ENCODE measurements at regions not wholly inside any gene's neighbourhood (a gene's known extent, or its start where the extent isn't known, plus 50 kb on each side); places are given as distances from the start of the nearest gene placed in this dataset.

DNA sequence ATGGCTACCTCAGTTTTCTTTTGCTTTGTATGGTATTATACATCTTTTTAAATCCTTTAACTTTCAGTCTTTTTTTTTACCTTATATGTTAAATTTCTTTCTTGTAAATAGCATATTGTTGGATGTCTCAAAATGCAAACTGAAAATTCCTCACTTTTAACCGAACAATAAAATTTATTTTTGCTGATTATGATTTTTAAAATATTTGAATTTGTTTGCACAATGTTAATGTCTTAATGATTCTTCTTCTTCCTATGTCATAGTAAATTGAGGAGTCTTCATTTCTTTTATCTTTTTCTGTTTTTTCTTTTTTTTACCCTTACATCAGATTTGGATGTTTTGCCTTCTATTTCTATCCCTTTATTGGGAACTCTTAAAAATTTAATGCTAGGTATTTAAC is 574.2 kb upstream of the CDH4 start:
- no peak for DNase-seq (ENCODE audit: low read depth, low spot score)

DNA sequence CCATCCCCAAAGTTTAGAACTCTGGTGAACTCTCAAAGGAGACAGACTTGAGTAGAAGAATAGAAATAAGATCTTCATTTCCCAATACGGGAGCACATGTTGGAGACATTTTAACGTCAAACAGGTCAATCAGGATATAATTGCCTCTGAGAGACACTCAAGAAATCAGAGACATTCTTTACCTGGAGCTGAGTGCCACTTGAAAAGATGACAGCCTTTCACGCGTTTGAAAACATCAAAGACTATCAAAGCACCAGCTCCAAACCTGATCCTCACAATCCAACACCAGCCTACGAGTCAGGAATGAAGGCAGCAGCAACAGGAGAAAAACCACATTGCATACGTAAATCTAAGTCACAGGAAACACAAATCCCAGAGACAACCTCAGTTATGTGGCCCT is 571.5 kb upstream of the CDH4 start:
- no peak for DNase-seq (ENCODE audit: low read depth, low spot score)

DNA sequence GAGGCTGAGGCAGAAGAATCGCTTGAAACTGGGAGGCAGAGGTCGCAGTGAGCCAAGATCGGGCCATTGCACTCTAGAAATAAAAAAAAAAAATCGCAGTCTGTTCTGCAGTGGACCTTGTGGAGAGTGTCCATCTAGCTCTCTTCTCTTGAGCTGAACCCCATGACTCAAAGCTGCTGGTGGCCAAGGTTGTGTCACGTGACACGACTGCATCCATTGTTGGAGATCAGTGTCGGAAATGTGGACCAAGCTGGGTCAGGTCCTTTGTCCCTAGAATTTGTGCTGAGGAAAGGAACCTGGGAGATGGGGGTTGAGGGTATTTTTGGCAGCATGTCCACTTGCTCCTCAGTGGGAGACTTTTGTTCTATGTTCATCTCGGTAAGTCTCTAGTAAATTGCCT is 564.8 kb upstream of the CDH4 start:
- DNase-seq (ENCODE audit: low read depth, low spot score), result no peak

DNA sequence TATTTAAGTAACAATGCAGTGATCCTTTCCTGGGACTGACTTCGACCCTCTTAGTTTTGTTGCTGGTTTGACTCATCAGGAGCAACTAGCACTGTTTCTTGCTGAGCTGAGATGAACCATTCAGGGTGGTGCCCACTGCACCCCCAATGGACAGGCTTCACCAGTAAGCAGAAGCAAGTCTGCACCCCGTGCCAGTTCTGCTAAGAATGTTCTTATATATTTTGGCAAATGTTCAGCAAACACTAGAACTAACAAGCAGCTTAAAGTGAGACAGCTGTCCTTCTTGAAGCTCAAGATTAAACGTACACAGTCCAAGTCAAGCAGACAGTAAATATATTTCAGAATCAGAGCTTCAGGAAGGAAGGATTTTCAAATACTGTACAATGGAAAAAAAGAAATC is 561.3 kb upstream of the CDH4 start:
- DNase-seq (ENCODE audit: low read depth, low spot score), result no peak

DNA sequence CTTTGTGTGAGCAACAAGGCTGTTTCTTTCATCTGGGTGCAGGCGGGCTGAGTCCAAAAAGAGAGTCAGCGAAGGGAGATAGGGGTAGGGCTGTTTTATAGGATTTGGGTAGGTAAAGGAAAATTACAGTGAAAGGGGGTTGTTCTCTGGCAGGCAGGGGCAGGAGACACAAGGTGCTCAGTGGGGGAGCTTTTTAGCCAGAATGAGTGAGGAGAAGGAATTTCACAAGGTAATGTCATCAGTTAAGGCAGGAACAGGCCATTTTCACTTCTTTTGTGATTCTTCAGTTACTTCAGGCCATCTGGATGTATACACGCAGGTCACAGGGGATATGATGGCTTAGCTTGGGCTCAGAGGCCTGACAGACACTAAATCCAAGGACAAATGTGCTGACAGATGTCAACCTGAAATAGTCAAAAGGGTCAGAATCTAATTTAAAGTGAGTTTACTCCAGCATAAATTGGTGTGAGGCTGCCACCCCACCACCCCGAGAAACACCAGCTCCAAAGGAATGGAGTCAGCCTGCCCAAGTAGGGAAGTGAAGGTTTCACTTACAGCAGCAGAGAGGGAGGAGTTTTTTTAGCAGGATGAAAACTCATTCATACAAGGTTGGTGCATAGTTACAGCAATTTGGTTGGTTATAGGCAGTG is 560.0 kb upstream of the CDH4 start:
- no peak for DNase-seq (ENCODE audit: low read depth, low spot score)

DNA sequence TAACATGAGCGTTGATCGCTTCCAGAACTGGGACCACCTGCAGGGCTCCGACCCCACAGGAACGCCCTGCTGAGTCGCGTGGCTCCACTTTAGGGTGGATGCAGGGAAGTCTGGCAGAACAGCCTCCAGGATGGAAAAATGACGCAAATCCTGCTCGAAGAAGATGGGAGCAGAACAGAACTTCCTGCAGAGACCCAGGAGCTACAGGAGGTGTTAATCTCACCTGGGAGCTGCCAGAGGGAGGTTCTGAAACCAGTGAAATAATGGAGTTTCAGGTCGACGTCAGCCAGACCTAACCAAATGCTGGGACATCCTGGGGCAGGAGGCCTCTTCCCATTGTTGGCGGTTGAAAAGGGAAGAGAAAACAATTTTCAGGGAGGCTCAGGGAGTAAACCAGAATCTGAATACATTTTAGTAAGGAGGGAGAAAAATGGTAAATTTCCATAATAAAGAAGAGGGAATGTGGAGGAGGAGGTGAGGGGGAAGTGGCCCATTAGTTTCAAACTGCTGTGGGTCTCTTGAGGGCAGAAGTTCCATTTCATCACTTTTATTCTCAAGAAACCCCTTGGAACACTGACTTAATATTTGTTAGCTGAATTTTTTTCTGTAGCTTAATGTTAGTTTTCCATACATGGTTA is 558.4 kb upstream of the CDH4 start:
- no peak for DNase-seq (ENCODE audit: low read depth, low spot score)

DNA sequence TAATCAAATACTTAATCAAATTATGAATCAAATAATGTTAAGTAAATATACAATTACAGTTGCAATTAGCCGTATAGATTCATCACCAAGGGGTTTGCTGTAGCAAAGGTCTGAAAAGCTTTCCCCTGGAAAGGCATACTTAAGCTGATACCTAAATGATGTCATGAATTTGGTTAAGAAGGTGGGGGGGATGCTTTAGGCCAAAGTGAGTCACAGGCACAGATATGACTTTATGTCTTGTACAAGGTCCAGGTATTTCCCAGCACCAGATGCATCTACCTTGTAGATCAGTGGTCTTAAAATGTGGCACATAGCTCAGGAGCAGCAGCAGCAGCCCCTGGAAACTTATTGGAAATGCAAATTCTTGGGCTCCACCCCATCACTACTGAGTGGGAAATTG is 557.3 kb upstream of the CDH4 start:
- DNase-seq (ENCODE audit: low read depth, low spot score), result no peak

DNA sequence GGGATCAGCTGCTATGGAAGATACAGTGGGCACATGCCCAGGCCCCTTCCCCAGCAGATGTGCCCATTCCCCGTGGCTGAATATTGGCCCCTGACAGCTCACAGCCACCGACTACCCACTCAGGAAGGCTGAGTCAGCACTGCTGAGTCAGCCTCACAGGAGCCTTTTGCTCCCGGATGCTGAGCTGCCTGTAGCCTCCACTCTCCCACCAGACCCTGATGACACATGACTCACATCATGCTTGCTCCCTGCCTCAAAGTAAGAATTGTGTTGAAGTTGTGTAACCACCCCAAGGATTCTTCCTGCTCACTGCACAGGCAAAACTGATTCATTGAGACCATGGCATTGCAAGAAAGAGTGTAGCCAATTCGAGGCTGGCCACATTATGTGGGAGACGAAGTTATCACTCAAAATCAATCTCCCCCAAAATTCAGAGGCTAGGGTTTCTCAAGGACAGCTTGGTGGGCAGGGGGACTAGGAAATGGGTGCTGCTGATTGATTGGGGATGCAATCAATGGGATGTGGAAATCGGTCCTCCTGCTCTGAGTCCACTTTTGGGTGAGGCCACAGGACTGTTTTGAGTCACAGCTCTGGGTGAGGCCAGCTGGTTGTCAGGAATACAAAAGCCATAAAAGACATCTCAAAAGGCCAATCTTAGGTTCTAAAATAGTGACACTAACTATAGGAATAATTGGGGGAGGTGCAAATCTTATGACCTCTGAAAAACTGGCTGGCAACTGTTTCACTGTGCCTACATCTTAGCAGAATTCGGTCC is 556.6 kb upstream of the CDH4 start:
- no peak for DNase-seq (ENCODE audit: low read depth, low spot score)

DNA sequence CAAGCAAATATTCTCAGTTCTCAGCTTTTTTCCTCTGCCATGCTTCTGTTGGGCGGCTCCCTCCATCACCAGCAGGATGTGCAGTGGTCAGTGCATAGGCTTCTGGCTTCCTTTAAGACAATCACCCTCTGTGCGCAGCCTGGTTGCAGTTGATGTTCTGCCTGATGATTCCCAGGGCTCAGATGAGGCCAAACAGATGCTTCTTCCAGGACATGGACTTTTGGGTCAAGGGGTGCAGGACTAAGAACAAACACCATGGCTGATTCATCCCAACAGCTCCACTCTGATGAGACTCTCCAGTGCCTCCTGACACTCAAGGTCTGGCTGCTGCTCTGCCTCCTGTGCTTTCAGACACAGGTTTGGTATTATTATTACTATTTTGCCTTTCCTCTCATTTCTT is 554.8 kb upstream of the CDH4 start:
- DNase-seq (ENCODE audit: low read depth, low spot score), result no peak

DNA sequence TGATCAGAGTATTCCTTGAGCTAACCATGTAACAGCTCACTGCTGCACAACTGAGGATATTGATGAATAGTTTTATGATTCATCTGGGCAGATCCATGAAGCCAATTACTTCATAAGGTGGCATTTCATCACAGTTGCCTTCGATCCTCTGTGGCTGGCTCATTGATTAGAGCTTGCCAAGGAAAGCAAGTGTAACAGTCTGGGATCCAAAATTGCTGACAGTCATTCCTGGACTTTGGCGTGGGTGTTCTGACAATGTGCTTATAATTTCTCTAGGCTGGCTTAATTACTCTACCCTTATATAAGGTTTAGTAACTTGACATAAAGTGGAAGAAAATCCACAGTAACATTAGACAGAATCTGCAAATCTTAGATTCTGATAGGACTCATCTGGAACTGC is 551.3 kb upstream of the CDH4 start:
- no peak for DNase-seq (ENCODE audit: low read depth, low spot score)

DNA sequence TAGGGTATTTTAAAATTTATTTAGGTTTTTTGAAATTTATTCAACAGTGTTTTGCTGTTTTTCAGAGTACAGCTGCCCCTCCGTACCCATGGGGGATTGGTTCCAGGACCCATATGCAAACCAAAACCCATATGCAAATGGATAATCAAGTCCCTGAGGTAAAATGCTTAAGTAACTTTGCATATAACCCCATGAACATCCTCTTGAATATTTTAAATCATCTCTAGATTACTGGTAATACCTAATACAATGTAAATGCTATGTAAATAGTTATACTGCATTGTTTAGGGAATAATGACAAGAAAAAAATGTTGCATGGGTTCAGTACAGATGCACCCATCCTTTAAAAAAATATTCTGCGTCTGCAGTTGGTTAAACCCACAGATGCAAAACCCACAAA is 547.9 kb upstream of the CDH4 start:
- no peak for DNase-seq (ENCODE audit: low read depth, low spot score)

DNA sequence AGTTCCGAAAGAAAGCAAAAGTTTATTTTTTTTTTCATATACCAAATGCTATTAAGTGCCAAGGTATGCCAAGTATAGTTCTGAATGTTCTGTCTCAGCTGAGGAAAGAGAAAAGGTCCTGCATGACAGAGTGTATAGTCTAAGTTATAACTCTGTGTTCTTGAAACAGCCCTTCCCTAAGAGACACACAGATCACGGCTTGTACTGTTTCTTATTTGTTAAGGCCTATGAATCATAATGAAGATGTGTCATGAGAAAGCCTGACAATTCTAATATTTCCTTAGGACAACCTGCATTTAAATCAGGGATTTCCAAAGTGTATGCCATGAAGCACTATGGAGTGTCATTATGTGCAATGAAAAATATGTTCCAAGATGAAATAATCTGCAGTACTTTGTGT is 538.7 kb upstream of the CDH4 start:
- DNase-seq (ENCODE audit: low read depth, low spot score), result no peak

DNA sequence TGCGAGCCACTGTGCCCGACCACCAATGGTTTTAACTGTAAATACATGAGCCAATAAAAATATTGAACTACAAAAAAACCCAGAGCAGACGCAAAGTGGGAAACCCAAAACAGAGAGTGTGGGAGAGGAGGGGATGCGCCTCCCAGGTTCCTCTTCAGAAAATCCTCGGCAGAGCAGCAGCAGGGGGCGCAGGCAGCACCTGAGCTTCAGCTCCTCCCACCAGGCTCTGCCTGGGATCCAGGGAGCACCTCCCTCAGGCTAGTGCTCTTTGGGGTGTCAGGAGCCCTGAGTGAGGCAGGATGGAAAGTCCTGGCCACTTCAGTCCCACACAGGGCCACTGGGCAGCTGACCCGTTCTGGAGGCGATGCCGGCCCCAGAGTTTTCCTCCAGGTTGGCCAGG is 536.9 kb upstream of the CDH4 start:
- DNase-seq (ENCODE audit: low read depth, low spot score), result no peak

DNA sequence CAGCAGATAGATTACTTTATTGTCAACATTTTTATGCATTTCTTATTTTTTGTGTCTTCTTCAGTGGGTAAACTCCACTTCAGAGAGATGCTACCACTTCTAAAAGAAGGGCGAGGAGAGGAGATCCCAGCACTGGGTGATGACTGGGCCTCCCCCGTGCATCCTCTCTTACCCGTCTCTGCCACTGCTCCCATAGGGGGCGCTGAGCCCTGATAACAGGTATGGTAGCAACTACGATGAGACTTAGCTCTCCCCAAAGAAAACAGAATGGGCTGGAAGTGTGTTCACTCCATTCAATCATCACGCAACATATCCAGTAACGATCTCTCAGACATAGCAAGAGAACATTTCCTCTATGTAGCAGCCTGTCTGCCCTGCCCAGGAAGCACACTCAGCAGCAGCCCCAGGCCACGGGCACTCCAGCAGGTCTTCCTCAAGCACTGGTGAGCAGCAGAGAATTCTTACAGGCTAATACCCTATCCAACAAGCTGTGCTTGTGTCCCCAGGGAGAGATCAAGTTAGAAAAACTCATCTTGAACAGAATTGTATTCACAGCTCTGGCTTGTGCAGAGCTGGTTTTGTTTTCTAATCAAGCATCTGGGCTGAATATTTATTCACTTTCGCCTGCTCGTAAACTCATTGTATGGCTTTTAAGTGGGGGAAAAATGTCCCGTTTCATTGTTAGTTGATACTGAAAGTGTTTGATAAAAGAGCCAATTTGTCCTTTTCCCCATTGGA is 533.1 kb upstream of the CDH4 start:
- DNase-seq (ENCODE audit: low read depth, low spot score), result no peak

DNA sequence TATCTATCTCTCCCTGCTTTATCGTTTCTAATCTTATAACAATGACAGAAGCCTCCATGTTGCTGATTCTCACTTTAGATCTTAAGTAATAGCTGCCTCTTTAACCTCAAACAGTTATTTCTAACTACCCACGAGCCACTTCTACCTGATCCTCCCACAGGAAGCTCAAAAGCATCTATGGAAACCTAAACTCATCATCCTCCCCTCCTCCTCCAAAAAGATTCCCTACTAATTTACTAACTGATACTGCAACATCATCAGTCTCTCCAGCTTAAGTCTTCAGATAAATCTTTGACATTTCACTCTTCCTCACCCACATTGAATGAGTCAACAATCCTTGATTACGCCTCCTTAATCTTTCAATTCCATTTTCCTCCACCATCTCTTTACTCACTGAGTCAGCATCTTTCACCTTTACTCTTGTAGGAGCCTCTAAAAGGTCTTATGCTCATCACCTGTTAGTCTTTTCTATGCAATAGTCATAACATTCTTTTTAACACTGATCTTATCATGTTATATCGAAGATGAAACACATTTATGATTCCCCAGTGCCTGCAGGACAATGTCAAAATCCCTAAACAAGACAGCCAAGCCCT is 526.7 kb upstream of the CDH4 start:
- no peak for DNase-seq (ENCODE audit: low read depth, low spot score)

DNA sequence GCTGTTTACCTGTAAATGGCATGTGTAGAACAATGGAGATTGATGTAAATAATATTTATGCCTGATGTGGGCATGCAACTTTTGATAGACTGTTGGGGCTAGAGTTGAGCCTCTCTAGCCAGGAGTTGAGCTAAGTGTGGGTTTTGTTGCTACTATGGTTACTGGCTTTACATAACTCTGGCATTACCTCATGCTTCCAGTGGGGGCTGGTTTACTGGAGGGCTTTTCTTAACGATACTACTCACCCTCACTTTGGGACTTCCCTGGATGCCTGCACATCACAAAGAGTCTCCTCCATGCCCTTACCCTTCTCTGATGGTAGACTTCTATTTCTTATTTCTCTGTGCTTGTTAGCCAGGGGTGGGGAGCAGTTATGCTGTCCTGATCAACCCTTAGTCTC is 524.6 kb upstream of the CDH4 start:
- no peak for DNase-seq (ENCODE audit: low read depth, low spot score)

DNA sequence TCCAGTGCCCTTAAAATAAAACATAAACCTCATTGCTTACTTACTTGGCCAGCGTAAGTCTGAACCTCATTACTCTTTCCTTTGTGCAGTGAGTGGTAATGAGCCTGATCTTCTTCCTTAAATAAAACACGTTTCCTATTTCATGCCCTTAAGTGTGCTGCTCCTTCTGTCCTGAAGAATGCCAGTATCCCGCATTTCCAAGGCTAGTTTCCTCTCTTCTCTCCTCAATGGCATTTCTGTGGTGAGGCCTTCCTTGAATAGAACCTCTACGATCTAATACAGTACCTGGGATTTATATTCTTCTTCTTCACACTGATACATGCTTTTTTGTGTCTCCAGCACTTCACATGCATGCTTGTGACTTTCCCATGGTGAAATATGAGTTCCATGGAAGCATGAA is 523.4 kb upstream of the CDH4 start:
- no peak for DNase-seq (ENCODE audit: low read depth, low spot score)

DNA sequence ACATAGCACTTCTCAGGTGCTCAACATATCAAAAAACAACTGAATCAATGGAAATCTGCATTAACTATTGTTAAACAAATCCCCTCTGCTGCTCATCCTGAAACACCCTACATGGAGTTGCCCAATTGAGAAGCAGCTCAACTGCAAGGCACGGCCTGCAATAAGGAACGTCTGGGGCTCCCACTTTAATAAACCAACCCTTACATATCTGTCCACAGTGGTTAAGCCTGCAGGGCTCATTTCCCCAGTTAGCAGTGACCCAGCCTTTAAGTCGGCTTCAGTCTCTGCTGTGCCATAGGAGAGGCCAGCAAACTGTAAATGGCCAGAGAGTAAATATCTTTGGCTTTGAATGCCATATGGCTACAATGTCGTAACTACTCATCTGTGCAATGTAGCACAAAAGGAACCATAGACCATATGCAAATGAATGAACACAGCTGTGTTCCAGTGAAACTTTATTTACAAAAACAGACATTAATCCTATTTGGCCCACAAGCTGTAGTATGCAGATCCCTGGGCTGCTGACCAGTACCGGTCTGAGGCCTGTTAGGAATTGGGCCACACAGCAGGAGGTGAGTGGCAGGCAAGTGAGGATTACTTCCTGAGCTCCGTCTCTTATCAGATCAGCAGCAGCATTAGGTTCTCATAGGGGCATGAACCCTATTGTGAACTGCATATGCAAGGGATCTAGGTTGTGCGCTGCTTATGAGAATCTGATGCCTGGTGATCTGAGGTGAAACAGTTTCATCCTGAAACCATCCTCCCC is 522.7 kb upstream of the CDH4 start:
- no peak for DNase-seq (ENCODE audit: low read depth, low spot score)

DNA sequence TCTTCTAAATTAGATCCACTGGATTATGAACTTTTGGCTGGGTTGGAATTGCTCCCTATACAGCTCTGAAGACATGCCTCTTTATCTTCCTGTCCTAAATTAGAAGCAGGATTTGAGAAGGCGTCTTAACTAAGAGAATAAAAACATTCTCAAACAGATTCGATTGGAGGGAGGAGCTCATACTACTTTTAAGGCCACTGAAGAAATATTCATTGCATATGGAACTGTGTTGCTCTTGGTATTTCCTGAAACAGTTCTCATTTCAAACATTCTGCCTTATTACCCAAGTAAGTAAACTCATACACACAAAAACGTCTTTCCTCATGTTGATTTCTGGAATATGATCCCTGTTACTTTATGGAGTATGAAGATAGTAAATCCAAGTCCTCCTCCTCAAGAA is 519.7 kb upstream of the CDH4 start:
- no peak for DNase-seq (ENCODE audit: low read depth, low spot score)

DNA sequence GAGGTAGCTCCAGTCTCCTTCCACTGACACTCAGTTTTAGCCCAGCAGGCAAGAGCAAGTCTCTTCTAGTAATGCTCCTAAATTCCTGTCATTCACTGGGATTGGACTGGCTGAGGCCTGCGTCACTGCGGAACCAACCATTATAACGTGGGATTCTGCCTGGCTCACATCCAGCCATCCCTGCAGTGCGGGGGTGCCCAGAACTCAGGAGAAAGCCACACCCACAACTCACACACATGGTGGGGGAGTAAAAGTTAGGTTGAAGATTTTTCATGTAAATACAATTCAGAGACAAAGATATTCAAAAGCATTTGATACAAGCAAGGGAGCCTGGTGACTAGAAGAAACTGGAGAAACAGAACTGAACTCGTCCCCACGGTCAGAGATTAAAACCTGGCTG is 504.0 kb upstream of the CDH4 start:
- DNase-seq (ENCODE audit: low read depth, low spot score), result no peak
